ENCODE measurements at regions not wholly inside any gene's neighbourhood (a gene's known extent, or its start where the extent isn't known, plus 50 kb on each side); places are given as distances from the start of the nearest gene placed in this dataset.

GRCh38 chr2:45089554-45090261, 80.5 kb upstream of the SIX2 start:
- TF ChIP-seq, protein P1, sequence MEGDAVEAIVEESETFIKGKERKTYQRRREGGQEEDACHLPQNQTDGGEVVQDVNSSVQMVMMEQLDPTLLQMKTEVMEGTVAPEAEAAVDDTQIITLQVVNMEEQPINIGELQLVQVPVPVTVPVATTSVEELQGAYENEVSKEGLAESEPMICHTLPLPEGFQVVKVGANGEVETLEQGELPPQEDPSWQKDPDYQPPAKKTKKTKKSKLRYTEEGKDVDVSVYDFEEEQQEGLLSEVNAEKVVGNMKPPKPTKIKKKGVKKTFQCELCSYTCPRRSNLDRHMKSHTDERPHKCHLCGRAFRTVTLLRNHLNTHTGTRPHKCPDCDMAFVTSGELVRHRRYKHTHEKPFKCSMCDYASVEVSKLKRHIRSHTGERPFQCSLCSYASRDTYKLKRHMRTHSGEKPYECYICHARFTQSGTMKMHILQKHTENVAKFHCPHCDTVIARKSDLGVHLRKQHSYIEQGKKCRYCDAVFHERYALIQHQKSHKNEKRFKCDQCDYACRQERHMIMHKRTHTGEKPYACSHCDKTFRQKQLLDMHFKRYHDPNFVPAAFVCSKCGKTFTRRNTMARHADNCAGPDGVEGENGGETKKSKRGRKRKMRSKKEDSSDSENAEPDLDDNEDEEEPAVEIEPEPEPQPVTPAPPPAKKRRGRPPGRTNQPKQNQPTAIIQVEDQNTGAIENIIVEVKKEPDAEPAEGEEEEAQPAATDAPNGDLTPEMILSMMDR (optimal IDR thresholded peaks at IDR 0.05 in 1 of 3, IDR thresholded peaks at IDR 0.05 in 1 of 3, conservative IDR thresholded peaks at IDR 0.05 in 1 of 3; ENCODE audit: extremely low read depth in 1 of 3, insufficient read depth in 2 of 3, low read length in 3 of 3): no peak
- TF ChIP-seq EZH2 (IDR thresholded peaks at IDR 0.05; ENCODE audit: low read length): no peak
- Histone ChIP-seq H3K36me3 (ENCODE audit: control insufficient read depth in 2 of 2, extremely low read depth in 1 of 2, insufficient read depth in 2 of 2, low read length in 2 of 2) (no peaks in the 10 kb centered on the region), H3K9ac (ENCODE audit: control insufficient read depth, extremely low read depth, insufficient read depth, low read length) (no peak overlapping the region), H3K9me3 (ENCODE audit: control insufficient read depth, low read depth, low read length) (no peaks in the 10 kb centered on the region), H3K79me2 (ENCODE audit: control insufficient read depth, insufficient read depth, low read length) (no peaks in the 10 kb centered on the region), H3K4me2 (ENCODE audit: control insufficient read depth, extremely low read depth, insufficient read depth, low read depth, low read length) (no peak overlapping the region), H3K27me3 (ENCODE audit: control insufficient read depth, extremely low read depth, insufficient read depth, low read length) (peaks cover 9% of the 10 kb centered on the region), H2AFZ (ENCODE audit: control insufficient read depth, low read length) (no peak overlapping the region), H3K9me1 (ENCODE audit: control insufficient read depth, extremely low read depth, insufficient read depth, low read length) (no peaks in the 10 kb centered on the region), H4K20me1 (ENCODE audit: control insufficient read depth, extremely low read depth, insufficient read depth, low read length) (no peaks in the 10 kb centered on the region), H3K27ac (ENCODE audit: control insufficient read depth, insufficient read depth, low read length) (no peak overlapping the region), H3K4me1 (ENCODE audit: control insufficient read depth, extremely low read depth, insufficient read depth, low read length) (no peaks in the 10 kb centered on the region), H3K4me3 (ENCODE audit: control insufficient read depth in 2 of 3, extremely low read depth in 1 of 3, insufficient read depth in 2 of 3, low read depth in 1 of 3, low read length in 3 of 3) (no peak overlapping the region)
- no peak for DNase-seq (ENCODE audit: low read depth, low spot score)
- dilution Hi-C loops (cut with MboI; ENCODE audit: extremely low pct_ligation_motif_present, low sequenced_read_pairs): no loop called here
- FAIRE-seq: no peak

GRCh38 chr2:45085487-45085886, 76.2 kb upstream of the SIX2 start:
- FAIRE-seq: no peak
- TF ChIP-seq EZH2 (IDR thresholded peaks at IDR 0.05; ENCODE audit: low read length): no peak
- TF ChIP-seq, protein P1 (optimal IDR thresholded peaks at IDR 0.05 in 1 of 3, IDR thresholded peaks at IDR 0.05 in 1 of 3, conservative IDR thresholded peaks at IDR 0.05 in 1 of 3; ENCODE audit: extremely low read depth in 1 of 3, insufficient read depth in 2 of 3, low read length in 3 of 3): no peak
- H3K4me2 ChIP-seq (ENCODE audit: control insufficient read depth, extremely low read depth, insufficient read depth, low read depth, low read length): no peak overlapping the region
- H3K36me3 ChIP-seq (ENCODE audit: control insufficient read depth in 2 of 2, extremely low read depth in 1 of 2, insufficient read depth in 2 of 2, low read length in 2 of 2): no peaks in the 10 kb centered on the region
- no peak for DNase-seq (ENCODE audit: low read depth, low spot score)
- dilution Hi-C loops (cut with MboI; ENCODE audit: extremely low pct_ligation_motif_present, low sequenced_read_pairs): no loop called here
- H3K9ac ChIP-seq (ENCODE audit: control insufficient read depth, extremely low read depth, insufficient read depth, low read length): no peak overlapping the region
- H2AFZ ChIP-seq (ENCODE audit: control insufficient read depth, low read length): no peak overlapping the region
- H3K79me2 ChIP-seq (ENCODE audit: control insufficient read depth, insufficient read depth, low read length): no peaks in the 10 kb centered on the region
- no peak overlapping the region for H3K4me3 ChIP-seq (ENCODE audit: control insufficient read depth in 2 of 3, extremely low read depth in 1 of 3, insufficient read depth in 2 of 3, low read depth in 1 of 3, low read length in 3 of 3)
- no peaks in the 10 kb centered on the region for H4K20me1 ChIP-seq (ENCODE audit: control insufficient read depth, extremely low read depth, insufficient read depth, low read length)
- H3K4me1 ChIP-seq (ENCODE audit: control insufficient read depth, extremely low read depth, insufficient read depth, low read length): no peaks in the 10 kb centered on the region
- H3K27ac ChIP-seq (ENCODE audit: control insufficient read depth, insufficient read depth, low read length): no peak overlapping the region
- peaks cover 6% of the 10 kb centered on the region for H3K27me3 ChIP-seq (ENCODE audit: control insufficient read depth, extremely low read depth, insufficient read depth, low read length)
- no peaks in the 10 kb centered on the region for H3K9me3 ChIP-seq (ENCODE audit: control insufficient read depth, low read depth, low read length)
- no peaks in the 10 kb centered on the region for H3K9me1 ChIP-seq (ENCODE audit: control insufficient read depth, extremely low read depth, insufficient read depth, low read length)

Measured in keratinocyte (primary cell).